ENCODE measurements at regions not wholly inside any gene's neighbourhood (a gene's known extent, or its start where the extent isn't known, plus 50 kb on each side); places are given as distances from the start of the nearest gene placed in this dataset.
"Not testable (repeated sequence)": the region's sequence is repeated elsewhere in the genome, so short reads cannot be mapped to it uniquely, and the experiment has no call there.

- TF ChIP-seq MEF2A (IDR thresholded peaks at IDR 0.05; ENCODE audit: control insufficient read depth, low read depth, low read length); HDAC8 (tag; IDR thresholded peaks at IDR 0.05); IRF1 (CRISPR knock-in tag; IDR thresholded peaks at IDR 0.05; ENCODE audit: borderline replicate concordance); ATF6 (CRISPR knock-in tag; IDR thresholded peaks at IDR 0.05); ZFP1 (CRISPR knock-in tag; IDR thresholded peaks at IDR 0.05); TAF15 (IDR thresholded peaks at IDR 0.05; ENCODE audit: low read depth, low read length); RBM17 (IDR thresholded peaks at IDR 0.05; ENCODE audit: borderline replicate concordance, low read depth, low read length): not testable (repeated sequence)
- TF ChIP-seq, protein P1, sequence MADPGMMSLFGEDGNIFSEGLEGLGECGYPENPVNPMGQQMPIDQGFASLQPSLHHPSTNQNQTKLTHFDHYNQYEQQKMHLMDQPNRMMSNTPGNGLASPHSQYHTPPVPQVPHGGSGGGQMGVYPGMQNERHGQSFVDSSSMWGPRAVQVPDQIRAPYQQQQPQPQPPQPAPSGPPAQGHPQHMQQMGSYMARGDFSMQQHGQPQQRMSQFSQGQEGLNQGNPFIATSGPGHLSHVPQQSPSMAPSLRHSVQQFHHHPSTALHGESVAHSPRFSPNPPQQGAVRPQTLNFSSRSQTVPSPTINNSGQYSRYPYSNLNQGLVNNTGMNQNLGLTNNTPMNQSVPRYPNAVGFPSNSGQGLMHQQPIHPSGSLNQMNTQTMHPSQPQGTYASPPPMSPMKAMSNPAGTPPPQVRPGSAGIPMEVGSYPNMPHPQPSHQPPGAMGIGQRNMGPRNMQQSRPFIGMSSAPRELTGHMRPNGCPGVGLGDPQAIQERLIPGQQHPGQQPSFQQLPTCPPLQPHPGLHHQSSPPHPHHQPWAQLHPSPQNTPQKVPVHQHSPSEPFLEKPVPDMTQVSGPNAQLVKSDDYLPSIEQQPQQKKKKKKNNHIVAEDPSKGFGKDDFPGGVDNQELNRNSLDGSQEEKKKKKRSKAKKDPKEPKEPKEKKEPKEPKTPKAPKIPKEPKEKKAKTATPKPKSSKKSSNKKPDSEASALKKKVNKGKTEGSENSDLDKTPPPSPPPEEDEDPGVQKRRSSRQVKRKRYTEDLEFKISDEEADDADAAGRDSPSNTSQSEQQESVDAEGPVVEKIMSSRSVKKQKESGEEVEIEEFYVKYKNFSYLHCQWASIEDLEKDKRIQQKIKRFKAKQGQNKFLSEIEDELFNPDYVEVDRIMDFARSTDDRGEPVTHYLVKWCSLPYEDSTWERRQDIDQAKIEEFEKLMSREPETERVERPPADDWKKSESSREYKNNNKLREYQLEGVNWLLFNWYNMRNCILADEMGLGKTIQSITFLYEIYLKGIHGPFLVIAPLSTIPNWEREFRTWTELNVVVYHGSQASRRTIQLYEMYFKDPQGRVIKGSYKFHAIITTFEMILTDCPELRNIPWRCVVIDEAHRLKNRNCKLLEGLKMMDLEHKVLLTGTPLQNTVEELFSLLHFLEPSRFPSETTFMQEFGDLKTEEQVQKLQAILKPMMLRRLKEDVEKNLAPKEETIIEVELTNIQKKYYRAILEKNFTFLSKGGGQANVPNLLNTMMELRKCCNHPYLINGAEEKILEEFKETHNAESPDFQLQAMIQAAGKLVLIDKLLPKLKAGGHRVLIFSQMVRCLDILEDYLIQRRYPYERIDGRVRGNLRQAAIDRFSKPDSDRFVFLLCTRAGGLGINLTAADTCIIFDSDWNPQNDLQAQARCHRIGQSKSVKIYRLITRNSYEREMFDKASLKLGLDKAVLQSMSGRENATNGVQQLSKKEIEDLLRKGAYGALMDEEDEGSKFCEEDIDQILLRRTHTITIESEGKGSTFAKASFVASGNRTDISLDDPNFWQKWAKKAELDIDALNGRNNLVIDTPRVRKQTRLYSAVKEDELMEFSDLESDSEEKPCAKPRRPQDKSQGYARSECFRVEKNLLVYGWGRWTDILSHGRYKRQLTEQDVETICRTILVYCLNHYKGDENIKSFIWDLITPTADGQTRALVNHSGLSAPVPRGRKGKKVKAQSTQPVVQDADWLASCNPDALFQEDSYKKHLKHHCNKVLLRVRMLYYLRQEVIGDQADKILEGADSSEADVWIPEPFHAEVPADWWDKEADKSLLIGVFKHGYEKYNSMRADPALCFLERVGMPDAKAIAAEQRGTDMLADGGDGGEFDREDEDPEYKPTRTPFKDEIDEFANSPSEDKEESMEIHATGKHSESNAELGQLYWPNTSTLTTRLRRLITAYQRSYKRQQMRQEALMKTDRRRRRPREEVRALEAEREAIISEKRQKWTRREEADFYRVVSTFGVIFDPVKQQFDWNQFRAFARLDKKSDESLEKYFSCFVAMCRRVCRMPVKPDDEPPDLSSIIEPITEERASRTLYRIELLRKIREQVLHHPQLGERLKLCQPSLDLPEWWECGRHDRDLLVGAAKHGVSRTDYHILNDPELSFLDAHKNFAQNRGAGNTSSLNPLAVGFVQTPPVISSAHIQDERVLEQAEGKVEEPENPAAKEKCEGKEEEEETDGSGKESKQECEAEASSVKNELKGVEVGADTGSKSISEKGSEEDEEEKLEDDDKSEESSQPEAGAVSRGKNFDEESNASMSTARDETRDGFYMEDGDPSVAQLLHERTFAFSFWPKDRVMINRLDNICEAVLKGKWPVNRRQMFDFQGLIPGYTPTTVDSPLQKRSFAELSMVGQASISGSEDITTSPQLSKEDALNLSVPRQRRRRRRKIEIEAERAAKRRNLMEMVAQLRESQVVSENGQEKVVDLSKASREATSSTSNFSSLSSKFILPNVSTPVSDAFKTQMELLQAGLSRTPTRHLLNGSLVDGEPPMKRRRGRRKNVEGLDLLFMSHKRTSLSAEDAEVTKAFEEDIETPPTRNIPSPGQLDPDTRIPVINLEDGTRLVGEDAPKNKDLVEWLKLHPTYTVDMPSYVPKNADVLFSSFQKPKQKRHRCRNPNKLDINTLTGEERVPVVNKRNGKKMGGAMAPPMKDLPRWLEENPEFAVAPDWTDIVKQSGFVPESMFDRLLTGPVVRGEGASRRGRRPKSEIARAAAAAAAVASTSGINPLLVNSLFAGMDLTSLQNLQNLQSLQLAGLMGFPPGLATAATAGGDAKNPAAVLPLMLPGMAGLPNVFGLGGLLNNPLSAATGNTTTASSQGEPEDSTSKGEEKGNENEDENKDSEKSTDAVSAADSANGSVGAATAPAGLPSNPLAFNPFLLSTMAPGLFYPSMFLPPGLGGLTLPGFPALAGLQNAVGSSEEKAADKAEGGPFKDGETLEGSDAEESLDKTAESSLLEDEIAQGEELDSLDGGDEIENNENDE (IDR thresholded peaks at IDR 0.05; ENCODE audit: low read depth, low read length) = not testable (repeated sequence)
- TF ChIP-seq, protein P2, sequence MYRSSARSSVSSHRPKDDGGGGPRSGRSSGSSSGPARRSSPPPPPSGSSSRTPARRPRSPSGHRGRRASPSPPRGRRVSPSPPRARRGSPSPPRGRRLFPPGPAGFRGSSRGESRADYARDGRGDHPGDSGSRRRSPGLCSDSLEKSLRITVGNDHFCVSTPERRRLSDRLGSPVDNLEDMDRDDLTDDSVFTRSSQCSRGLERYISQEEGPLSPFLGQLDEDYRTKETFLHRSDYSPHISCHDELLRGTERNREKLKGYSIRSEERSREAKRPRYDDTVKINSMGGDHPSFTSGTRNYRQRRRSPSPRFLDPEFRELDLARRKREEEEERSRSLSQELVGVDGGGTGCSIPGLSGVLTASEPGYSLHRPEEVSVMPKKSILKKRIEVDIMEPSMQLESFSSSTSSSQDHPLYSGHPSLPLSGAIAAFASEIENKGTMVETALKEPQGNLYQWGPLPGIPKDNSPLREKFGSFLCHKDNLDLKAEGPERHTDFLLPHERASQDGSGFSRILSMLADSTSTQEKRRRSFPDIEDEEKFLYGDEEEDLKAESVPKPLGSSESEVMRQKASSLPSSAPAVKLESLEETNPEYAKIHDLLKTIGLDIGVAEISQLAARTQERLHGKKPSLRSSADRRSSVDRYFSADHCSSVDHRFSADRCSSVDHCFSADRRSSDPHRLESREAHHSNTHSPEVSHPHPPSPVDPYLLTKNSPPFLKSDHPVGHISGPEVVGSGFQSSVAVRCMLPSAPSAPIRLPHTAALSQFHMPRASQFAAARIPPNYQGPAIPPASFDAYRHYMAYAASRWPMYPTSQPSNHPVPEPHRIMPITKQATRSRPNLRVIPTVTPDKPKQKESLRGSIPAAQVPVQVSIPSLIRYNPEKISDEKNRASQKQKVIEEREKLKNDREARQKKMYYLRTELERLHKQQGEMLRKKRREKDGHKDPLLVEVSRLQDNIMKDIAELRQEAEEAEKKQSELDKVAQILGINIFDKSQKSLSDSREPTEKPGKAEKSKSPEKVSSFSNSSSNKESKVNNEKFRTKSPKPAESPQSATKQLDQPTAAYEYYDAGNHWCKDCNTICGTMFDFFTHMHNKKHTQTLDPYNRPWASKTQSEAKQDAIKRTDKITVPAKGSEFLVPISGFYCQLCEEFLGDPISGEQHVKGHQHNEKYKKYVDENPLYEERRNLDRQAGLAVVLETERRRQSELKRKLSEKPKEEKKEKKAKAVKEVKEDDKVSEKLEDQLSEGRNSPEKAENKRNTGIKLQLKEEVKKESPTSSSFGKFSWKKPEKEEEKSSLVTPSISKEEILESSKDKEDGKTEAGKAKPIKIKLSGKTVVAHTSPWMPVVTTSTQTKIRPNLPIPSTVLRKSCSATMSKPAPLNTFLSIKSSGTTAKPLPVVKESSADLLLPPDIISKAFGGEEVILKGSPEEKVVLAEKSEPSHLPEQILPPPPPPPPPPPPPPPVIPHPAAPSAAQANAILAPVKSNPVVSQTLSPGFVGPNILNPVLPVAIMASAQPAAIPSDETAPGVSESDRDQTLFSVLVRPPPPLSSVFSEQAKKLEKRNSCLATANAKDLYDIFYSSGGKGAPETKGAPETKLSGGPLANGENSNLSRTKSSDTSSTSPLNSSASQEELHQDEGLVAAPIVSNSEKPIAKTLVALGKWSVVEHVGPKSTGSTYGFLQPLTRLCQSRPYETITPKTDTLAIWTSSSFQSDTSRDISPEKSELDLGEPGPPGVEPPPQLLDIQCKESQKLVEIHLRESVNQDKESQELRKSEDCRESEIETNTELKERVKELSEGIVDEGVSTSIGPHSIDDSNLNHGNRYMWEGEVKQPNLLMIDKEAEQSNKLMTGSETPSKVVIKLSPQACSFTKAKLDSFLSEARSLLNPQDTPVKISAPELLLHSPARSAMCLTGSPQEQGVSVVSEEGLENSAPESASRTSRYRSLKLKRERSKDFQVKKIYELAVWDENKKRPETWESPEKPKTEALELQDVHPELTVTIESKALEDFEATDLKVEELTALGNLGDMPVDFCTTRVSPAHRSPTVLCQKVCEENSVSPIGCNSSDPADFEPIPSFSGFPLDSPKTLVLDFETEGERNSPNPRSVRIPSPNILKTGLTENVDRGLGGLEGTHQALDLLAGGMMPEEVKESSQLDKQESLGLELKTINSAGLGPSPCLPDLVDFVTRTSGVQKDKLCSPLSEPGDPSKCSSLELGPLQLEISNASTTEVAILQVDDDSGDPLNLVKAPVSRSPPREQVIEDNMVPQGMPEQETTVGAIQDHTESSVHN (IDR thresholded peaks at IDR 0.05; ENCODE audit: borderline replicate concordance in 1 of 2, low read depth in 1 of 2) = not testable (repeated sequence)
These were observed 57.6 kb upstream of the ZNG1F start for GRCh38 chr9:41246702-41247101.
